Caco-2 (cell line): ENCODE measurements at regions not wholly inside any gene's neighbourhood (a gene's known extent, or its start where the extent isn't known, plus 50 kb on each side); places are given as distances from the start of the nearest gene placed in this dataset.

Source experiments
- BruUV-seq: library from RNA; stranded (reverse); fragments of 400-500 nt; replicated peaks from 2 replicates; lab custom pipeline; 2021; lab: Mats Ljungman, UMichigan
- CTCF ChIA-PET: fragments of 300-600 bp; sonication (Branson Sonifier 250); formaldehyde crosslinking; loops from one replicate; lab custom pipeline; 2022; ENCODE audit warnings: antibody characterized with exemption; lab: Charles Lee
- POLR2A ChIA-PET: fragments of 300-600 bp; sonication (Branson Sonifier 250); formaldehyde crosslinking; loops from one replicate; lab custom pipeline; 2022; ENCODE audit warnings: antibody characterized with exemption; lab: Charles Lee
- DNase-seq, 2 experiments: peaks; one replicate each; pipeline versions ENCODE4 v3.0.0 to v3.0.0-alpha.2; 2020 to 2022
- H3K27me3 ChIP-seq: replicated peaks from 2 replicates; pipeline ENCODE4 v1.6.0; 2011; ENCODE audit warnings: low read length; ENCODE audit not compliant: control insufficient read depth, insufficient read depth
- H3K36me3 ChIP-seq: 2 replicates; pipeline ENCODE4 v1.5.1; 2011; ENCODE audit warnings: low read length; ENCODE audit not compliant: control insufficient read depth, insufficient read depth
- H3K4me1 ChIP-seq: fragments of 250-450 bp; sonication (Bioruptor Pico); 2 replicates; pipeline ENCODE4 v1.5.1; 2020; ENCODE audit warnings: mild to moderate bottlenecking
- H3K4me3 ChIP-seq: 2 replicates; pipeline ENCODE4 v1.5.1; 2011; ENCODE audit warnings: low read depth, mild to moderate bottlenecking, control low read depth, low read length
- H3K9me3 ChIP-seq: fragments of 250-450 bp; sonication (Bioruptor Pico); 2 replicates; pipeline ENCODE4 v1.5.1; 2020; ENCODE audit warnings: mild to moderate bottlenecking, moderate library complexity
- H3K27ac Mint-ChIP-seq: one replicate; pipeline ENCODE4 v1.8.0; 2022; ENCODE audit warnings: mixed read lengths; ENCODE audit not compliant: unreplicated experiment
- H3K27me3 Mint-ChIP-seq: one replicate; pipeline ENCODE4 v1.8.0; 2022; ENCODE audit warnings: mixed read lengths; ENCODE audit not compliant: insufficient read depth, unreplicated experiment
- H3K36me3 Mint-ChIP-seq: one replicate; pipeline ENCODE4 v1.8.0; 2022; ENCODE audit warnings: mild to moderate bottlenecking, mixed read lengths; ENCODE audit not compliant: insufficient read depth, unreplicated experiment
- H3K4me1 Mint-ChIP-seq: one replicate; pipeline ENCODE4 v1.8.0; 2022; ENCODE audit warnings: low read depth, mixed read lengths; ENCODE audit not compliant: unreplicated experiment
- H3K4me3 Mint-ChIP-seq: one replicate; pipeline ENCODE4 v1.8.0; 2022; ENCODE audit warnings: mild to moderate bottlenecking, moderate library complexity, mixed read lengths; ENCODE audit not compliant: unreplicated experiment
- H3K9me3 Mint-ChIP-seq: one replicate; pipeline ENCODE4 v1.8.0; 2022; ENCODE audit warnings: mixed read lengths; ENCODE audit not compliant: unreplicated experiment
- CTCF ChIP-seq, 2 experiments: fragments of 200-600 bp in 1 of 2; IDR thresholded peaks; 1 replicate in 1 of 2; 2 replicates in 1 of 2; pipeline versions ENCODE4 v1.5.1 to v1.8.0; 2011 to 2022; ENCODE audit warnings: antibody characterized with exemption in 1 of 2, control low read depth in 1 of 2, inconsistent platforms in 1 of 2, low read depth in 1 of 2, low read length in 1 of 2, mild to moderate bottlenecking in 1 of 2, moderate library complexity in 1 of 2; ENCODE audit not compliant: insufficient read depth in 1 of 2, severe bottlenecking in 1 of 2, unreplicated experiment in 1 of 2
- intact Hi-C: fragments of 100-400 bp; cut with micrococcal nuclease; formaldehyde crosslinking; loops from one replicate; pipeline ENCODE4 v1.10.0; 2022; ENCODE audit not compliant: unreplicated experiment

GRCh38 chr6:81819767-81820166 lies 67.3 kb upstream of the TENT5A start:
- no TSS peak for BruUV-seq
- no peak overlapping the region for H3K4me3 Mint-ChIP-seq
- H3K4me1 ChIP-seq = peaks cover 30% of the 10 kb centered on the region

GRCh38 chr6:81818901-81819361 lies 66.5 kb upstream of the TENT5A start:
- Histone ChIP-seq H3K9me3 (no peaks in the 10 kb centered on the region), H3K4me1 (peaks cover 30% of the 10 kb centered on the region), H3K36me3 (no peaks in the 10 kb centered on the region), H3K4me3 (no peak overlapping the region), H3K27me3 (no peaks in the 10 kb centered on the region)
- no peak for TF ChIP-seq CTCF (IDR thresholded peaks at IDR 0.05; ENCODE audit: insufficient read depth in 1 of 2, low read depth in 1 of 2, low read length in 1 of 2, severe bottlenecking in 1 of 2, unreplicated experiment in 1 of 2)
- Mint-ChIP-seq H3K9me3 (no peaks in the 10 kb centered on the region), H3K27me3 (no peaks in the 10 kb centered on the region), H3K36me3 (no peaks in the 10 kb centered on the region), H3K4me3 (no peak overlapping the region), H3K27ac (no peak overlapping the region), H3K4me1 (peaks cover 20% of the 10 kb centered on the region)
- no peak for DNase-seq
- CTCF ChIA-PET = no interaction called here
- POLR2A ChIA-PET = no interaction called here
- BruUV-seq = no TSS peak
- intact Hi-C loops = no loop called here

More at GRCh38 chr6:81819767-81820166, 67.3 kb upstream of the TENT5A start:
- no peaks in the 10 kb centered on the region for H3K9me3 Mint-ChIP-seq
- intact Hi-C loops = no loop called here
- no peak for TF ChIP-seq CTCF (IDR thresholded peaks at IDR 0.05; ENCODE audit: insufficient read depth in 1 of 2, low read depth in 1 of 2, low read length in 1 of 2, severe bottlenecking in 1 of 2, unreplicated experiment in 1 of 2)
- H3K27ac Mint-ChIP-seq = no peak overlapping the region
- Histone ChIP-seq H3K27me3 (no peaks in the 10 kb centered on the region), H3K9me3 (no peaks in the 10 kb centered on the region), H3K4me3 (no peak overlapping the region), H3K36me3 (no peaks in the 10 kb centered on the region)
- ChIA-PET POLR2A (no interaction called here), CTCF (no interaction called here)
- H3K4me1 Mint-ChIP-seq = peaks cover 16% of the 10 kb centered on the region
- H3K36me3 Mint-ChIP-seq = no peaks in the 10 kb centered on the region
- no peaks in the 10 kb centered on the region for H3K27me3 Mint-ChIP-seq
- DNase-seq = no peak

DNA sequence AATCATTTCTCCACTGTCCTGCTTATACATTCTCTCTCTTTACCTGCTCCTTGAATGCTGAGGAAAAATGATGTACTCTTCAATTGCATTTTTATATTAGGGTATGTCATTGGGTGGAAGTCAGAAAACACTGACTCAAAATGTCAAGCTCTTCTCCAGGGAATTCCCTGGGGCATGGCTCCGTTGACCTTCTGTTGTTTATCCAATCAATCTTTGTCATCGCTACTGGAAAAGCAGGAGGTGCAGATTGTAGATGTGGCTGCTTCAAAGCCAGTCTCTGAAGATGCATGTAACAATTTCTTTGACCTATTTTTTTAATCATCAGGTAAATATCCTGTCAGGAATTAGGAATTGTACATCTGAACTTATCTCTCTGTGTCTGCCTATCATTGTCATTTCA lies 63.9 kb upstream of the TENT5A start:
- no peak overlapping the region for H3K27ac Mint-ChIP-seq
- H3K36me3 Mint-ChIP-seq = no peaks in the 10 kb centered on the region
- CTCF ChIA-PET = no interaction called here
- H3K9me3 Mint-ChIP-seq = no peaks in the 10 kb centered on the region
- no peak for TF ChIP-seq CTCF (IDR thresholded peaks at IDR 0.05; ENCODE audit: insufficient read depth in 1 of 2, low read depth in 1 of 2, low read length in 1 of 2, severe bottlenecking in 1 of 2, unreplicated experiment in 1 of 2)
- H3K4me3 ChIP-seq = no peak overlapping the region
- no peaks in the 10 kb centered on the region for H3K27me3 ChIP-seq
- POLR2A ChIA-PET = no interaction called here
- no peaks in the 10 kb centered on the region for H3K36me3 ChIP-seq
- no peaks in the 10 kb centered on the region for H3K27me3 Mint-ChIP-seq
- H3K4me3 Mint-ChIP-seq = no peak overlapping the region
- peak; percentile 24 to 46 for DNase-seq
- no peaks in the 10 kb centered on the region for H3K9me3 ChIP-seq
- peaks cover 24% of the 10 kb centered on the region for H3K4me1 ChIP-seq
- BruUV-seq = no TSS peak
- intact Hi-C loops = loop anchor here (2.0 kb wide), 1 partner anchor 30 kb away; no protein-coding TSS in a partner anchor
- H3K4me1 Mint-ChIP-seq = peaks cover 20% of the 10 kb centered on the region
